SU-DHL-6 (cell line): ENCODE measurements at regions not wholly inside any gene's neighbourhood (a gene's known extent, or its start where the extent isn't known, plus 50 kb on each side); places are given as distances from the start of the nearest gene placed in this dataset.

Experiments used
- H2AFZ ChIP-seq: fragments of 200-600 bp; sonication (generic); 2 replicates; pipeline ENCODE4 v1.6.1; 2014; ENCODE audit warnings: low read depth, mild to moderate bottlenecking, moderate library complexity, mixed read lengths, antibody characterized with exemption, low read length; ENCODE audit not compliant: severe bottlenecking
- H3F3A ChIP-seq: fragments of 200-600 bp; shearing (Covaris generic); 2 replicates; pipeline ENCODE4 v1.6.0; 2016; ENCODE audit warnings: antibody characterized with exemption, mild to moderate bottlenecking; ENCODE audit not compliant: insufficient read depth
- H3K27ac ChIP-seq: fragments of 200-600 bp; sonication (generic); 2 replicates; pipeline ENCODE4 v1.5.1; 2016; ENCODE audit warnings: low read depth, mild to moderate bottlenecking, low read length, moderate library complexity, mixed read lengths
- H3K27me3 ChIP-seq: fragments of 200-600 bp; sonication (generic), shearing (Covaris generic); 2 replicates; pipeline ENCODE4 v1.6.0; 2014; ENCODE audit warnings: mild to moderate bottlenecking, low read length
- H3K36me3 ChIP-seq: fragments of 200-600 bp; sonication (generic); 2 replicates; pipeline ENCODE4 v1.6.1; 2014; ENCODE audit warnings: mild to moderate bottlenecking, low read length, mixed read lengths
- H3K4me2 ChIP-seq: fragments of 300-600, 200-600 bp; shearing (Covaris generic), sonication (generic); 2 replicates; pipeline ENCODE4 v1.6.0; 2014; ENCODE audit warnings: low read length, low read depth, mild to moderate bottlenecking; ENCODE audit not compliant: poor library complexity, severe bottlenecking
- H3K4me3 ChIP-seq: fragments of 200-600 bp; sonication (generic); 2 replicates; pipeline ENCODE4 v1.5.1; 2014; ENCODE audit warnings: antibody characterized with exemption, low read length, mild to moderate bottlenecking, mixed read lengths; ENCODE audit not compliant: insufficient read depth, poor library complexity, severe bottlenecking
- H3K79me2 ChIP-seq: fragments of 200-600 bp; sonication (generic); 2 replicates; pipeline ENCODE4 v1.6.1; 2014; ENCODE audit warnings: mild to moderate bottlenecking, low read length, moderate library complexity; ENCODE audit not compliant: insufficient read depth
- H3K9ac ChIP-seq: fragments of 200-600 bp; sonication (generic); 2 replicates; pipeline ENCODE4 v1.7.0; 2014; ENCODE audit warnings: mild to moderate bottlenecking, low read length
- H3K9me2 ChIP-seq: fragments of 200-600 bp; sonication (generic); replicated peaks from 2 replicates; pipeline ENCODE4 v1.6.1; 2014; ENCODE audit warnings: low read length; ENCODE audit not compliant: insufficient read depth
- H3K9me3 ChIP-seq: fragments of 200-600 bp; sonication (generic); 2 replicates; pipeline ENCODE4 v1.6.1; 2014; ENCODE audit warnings: low read length, mixed read lengths; ENCODE audit not compliant: insufficient read depth
- H4K20me1 ChIP-seq: fragments of 200-600 bp; sonication (generic); 2 replicates; pipeline ENCODE4 v1.6.1; 2014; ENCODE audit warnings: low read depth, mild to moderate bottlenecking, antibody characterized with exemption, low read length, moderate library complexity, mixed read lengths
- EZH2phosphoT487 ChIP-seq: fragments of 200-600 bp; sonication (generic), shearing (Covaris generic); conservative IDR thresholded peaks from 2 replicates; pipeline ENCODE4 v1.6.1; 2018; ENCODE audit warnings: mild to moderate bottlenecking, antibody characterized with exemption, low read length, moderate library complexity, mixed read lengths
- TF ChIP-seq, protein P1 (sequence below): fragments of 200-600 bp; sonication (generic); IDR thresholded peaks from one replicate; pipeline ENCODE4 v1.5.1; 2017; ENCODE audit warnings: antibody characterized with exemption, mild to moderate bottlenecking, low read length, moderate library complexity; ENCODE audit not compliant: insufficient read depth, poor library complexity, severe bottlenecking

DNA sequence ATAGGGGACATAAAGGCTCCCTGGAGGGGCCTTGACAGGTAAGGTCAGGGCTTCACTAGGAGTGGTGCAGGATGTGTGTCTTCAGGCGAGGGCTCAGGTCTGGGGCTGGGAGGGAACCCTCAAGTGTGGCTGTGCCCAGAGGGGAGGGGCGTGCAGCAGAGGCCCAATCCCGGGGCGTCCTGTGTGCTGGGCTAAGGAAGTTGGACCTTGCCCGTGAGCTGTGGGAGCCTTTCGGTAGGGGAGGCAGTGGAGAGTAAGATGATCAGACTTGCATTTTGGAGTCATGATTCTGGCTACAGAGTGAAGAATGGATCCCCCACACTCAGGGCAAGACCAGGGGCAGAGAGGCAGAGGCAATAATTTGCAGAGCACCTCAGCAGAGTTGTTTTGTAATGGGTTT is 145.4 kb downstream of the BUB3 start:
- Histone ChIP-seq H3K27me3 (no peaks in the 10 kb centered on the region), H3K9ac (no peak overlapping the region), H3K36me3 (no peaks in the 10 kb centered on the region), H3K27ac (no peak overlapping the region), H3F3A (no peaks in the 10 kb centered on the region), H2AFZ (no peak overlapping the region), H3K4me2 (no peak overlapping the region), H3K4me3 (no peak overlapping the region), H4K20me1 (no peaks in the 10 kb centered on the region), H3K9me2 (no peaks in the 10 kb centered on the region), H3K79me2 (no peaks in the 10 kb centered on the region), H3K9me3 (no peaks in the 10 kb centered on the region)
- TF ChIP-seq EZH2phosphoT487 = no peak
- TF ChIP-seq, protein P1, sequence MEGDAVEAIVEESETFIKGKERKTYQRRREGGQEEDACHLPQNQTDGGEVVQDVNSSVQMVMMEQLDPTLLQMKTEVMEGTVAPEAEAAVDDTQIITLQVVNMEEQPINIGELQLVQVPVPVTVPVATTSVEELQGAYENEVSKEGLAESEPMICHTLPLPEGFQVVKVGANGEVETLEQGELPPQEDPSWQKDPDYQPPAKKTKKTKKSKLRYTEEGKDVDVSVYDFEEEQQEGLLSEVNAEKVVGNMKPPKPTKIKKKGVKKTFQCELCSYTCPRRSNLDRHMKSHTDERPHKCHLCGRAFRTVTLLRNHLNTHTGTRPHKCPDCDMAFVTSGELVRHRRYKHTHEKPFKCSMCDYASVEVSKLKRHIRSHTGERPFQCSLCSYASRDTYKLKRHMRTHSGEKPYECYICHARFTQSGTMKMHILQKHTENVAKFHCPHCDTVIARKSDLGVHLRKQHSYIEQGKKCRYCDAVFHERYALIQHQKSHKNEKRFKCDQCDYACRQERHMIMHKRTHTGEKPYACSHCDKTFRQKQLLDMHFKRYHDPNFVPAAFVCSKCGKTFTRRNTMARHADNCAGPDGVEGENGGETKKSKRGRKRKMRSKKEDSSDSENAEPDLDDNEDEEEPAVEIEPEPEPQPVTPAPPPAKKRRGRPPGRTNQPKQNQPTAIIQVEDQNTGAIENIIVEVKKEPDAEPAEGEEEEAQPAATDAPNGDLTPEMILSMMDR = no peak

DNA sequence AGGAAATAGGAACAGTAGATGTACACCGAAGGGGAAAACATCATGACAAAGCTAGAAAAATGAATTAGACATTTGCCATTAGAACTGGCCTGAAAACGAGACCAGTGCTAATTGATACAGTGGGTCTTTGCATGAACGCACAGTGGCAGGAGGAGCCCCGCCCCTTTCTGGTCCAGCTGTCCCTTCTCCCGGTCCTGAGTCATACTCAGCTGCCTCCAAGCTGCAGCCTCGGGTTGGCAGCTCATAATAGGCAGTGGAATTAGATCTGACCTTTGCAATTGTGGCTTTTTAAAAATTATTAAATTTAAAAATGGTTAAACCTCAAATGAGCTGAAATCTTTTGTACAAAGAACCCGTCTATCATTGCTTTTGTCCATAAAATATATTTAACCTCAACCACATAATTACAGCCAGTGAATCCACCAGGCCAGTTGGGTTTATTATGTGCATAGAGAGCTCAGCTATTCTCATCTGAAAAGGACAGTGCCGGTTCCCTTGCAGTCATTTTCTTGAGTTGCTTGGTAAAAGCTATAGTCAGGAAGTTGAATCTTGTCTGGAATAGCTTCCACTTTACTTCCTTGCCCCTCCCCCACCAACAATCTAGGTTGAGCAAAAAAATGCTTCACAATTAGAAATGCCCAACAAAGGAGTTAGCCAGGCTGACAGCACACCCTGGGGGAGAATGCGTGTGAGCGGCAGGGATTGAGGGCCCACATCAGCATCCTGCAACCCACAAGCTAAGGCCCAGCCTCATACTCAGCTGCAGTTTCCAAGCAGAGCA is 147.1 kb downstream of the BUB3 start:
- Histone ChIP-seq H3K79me2 (no peaks in the 10 kb centered on the region), H3K36me3 (no peaks in the 10 kb centered on the region), H3K4me3 (no peak overlapping the region), H3K27me3 (no peaks in the 10 kb centered on the region), H3K9me3 (no peaks in the 10 kb centered on the region), H3F3A (no peaks in the 10 kb centered on the region), H4K20me1 (no peaks in the 10 kb centered on the region), H3K9me2 (no peaks in the 10 kb centered on the region), H3K9ac (no peak overlapping the region), H2AFZ (no peak overlapping the region), H3K4me2 (no peak overlapping the region), H3K27ac (no peak overlapping the region)
- no peak for TF ChIP-seq EZH2phosphoT487
- TF ChIP-seq, protein P1 = no peak

DNA sequence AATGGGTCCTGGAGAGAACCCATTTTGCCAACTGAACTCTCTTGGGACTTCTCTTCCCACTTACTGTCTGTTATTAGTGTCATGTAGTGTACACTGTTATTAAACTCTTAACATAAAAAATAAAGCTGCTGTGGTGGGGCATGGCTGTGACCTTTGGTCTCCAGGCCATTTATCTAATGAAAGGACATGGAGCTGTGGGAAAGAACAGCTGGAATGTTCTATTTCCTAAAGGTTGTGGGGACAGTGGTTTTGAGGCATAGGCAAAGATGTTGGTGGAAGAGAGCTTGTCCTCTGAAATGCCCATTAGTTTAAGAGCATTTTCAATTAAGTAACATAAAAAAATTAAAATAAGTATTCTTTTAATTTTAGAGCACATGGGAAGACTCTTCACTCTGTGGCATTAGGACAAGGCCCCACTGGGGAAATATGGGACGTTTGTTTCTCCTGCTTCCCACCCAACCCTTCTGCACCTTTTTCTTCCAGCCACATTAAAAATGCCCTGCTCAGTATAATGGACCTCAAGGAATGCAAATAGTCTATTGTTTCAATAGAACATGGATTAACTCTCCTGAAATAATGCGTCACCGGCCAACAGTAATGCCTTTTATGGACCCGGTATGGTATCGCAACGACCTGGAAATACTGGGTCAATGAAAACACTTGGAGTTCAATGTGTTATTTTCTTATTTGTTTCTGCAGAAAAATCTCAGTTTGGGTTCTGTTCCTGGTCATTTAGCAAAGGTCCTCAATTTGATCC is 149.6 kb downstream of the BUB3 start:
- H2AFZ ChIP-seq = no peak overlapping the region
- H3F3A ChIP-seq = no peaks in the 10 kb centered on the region
- no peak overlapping the region for H3K9ac ChIP-seq
- H3K27me3 ChIP-seq = no peaks in the 10 kb centered on the region
- H3K9me2 ChIP-seq = no peaks in the 10 kb centered on the region
- H3K36me3 ChIP-seq = no peaks in the 10 kb centered on the region
- no peaks in the 10 kb centered on the region for H3K79me2 ChIP-seq
- H3K27ac ChIP-seq = no peak overlapping the region
- no peak overlapping the region for H3K4me2 ChIP-seq
- H3K9me3 ChIP-seq = no peaks in the 10 kb centered on the region
- H3K4me3 ChIP-seq = no peak overlapping the region
- no peaks in the 10 kb centered on the region for H4K20me1 ChIP-seq
- no peak for TF ChIP-seq EZH2phosphoT487
- TF ChIP-seq, protein P1 = no peak
